Stimulated activated naive CD8-positive, alpha-beta T cell treated with anti-CD3 and anti-CD28 coated beads, Interleukin-15, Interleukin-2, amounts not matched to agents 100 U/mL and 50 U/mL, for 24 hours (primary cell): ENCODE measurements at regions not wholly inside any gene's neighbourhood (a gene's known extent, or its start where the extent isn't known, plus 50 kb on each side); places are given as distances from the start of the nearest gene placed in this dataset.

Experiments
- ATAC-seq: fragments of 150-1000 bp; cut with Tn5 transposase; one replicate; pipeline ENCODE4 v1.10.0; 2021
- DNase-seq: peaks from one replicate; pipeline ENCODE4 v3.0.0; 2021

DNA sequence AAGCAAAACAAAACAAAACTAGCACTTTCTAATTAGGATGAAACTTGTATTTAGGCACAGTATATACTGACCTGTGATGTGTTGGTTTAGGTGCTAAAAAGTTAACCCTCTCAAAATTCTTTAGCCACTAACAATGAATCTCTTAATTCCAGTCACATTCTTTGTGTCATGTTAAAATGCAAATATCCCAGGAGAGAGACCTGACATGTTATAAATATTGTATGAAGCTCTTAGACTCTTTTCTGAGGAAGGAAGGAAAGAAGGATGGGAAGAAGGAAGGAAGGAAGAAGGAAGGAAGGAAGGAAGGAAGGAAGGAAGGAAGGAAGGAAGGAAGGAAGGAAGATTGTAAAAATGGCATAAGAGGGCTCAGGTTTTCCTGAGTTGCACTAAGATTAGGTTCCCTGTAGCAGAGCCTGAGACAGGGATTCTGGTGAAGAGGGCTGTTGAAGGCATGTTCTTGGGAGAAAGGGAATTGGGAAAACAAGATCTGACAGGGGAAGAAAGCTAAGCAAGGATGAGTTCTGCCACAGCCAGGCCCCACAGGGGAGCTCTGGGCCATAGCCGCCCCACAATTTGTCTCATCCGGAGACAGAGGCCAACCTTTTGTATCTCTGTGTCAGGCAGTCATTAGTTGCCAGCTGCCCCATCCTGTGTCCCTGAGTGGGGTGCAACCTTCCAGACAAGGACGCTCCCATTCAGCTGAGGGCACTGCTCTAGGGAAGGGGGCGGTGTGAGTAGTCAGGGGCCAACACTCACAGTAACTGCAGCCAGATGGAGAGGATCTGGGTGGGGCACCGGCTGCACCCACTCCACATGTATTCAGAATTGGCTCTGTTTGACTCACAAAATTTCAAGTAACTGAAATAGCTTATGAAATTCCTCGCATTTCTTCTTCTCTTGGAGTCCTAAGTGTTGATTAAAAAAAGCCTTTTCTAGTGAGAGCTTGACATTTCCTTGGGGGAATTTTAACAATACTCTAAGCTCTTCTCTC lies 189.3 kb upstream of the ARG1 start:
- ATAC-seq: no peak
- DNase-seq: no peak

DNA sequence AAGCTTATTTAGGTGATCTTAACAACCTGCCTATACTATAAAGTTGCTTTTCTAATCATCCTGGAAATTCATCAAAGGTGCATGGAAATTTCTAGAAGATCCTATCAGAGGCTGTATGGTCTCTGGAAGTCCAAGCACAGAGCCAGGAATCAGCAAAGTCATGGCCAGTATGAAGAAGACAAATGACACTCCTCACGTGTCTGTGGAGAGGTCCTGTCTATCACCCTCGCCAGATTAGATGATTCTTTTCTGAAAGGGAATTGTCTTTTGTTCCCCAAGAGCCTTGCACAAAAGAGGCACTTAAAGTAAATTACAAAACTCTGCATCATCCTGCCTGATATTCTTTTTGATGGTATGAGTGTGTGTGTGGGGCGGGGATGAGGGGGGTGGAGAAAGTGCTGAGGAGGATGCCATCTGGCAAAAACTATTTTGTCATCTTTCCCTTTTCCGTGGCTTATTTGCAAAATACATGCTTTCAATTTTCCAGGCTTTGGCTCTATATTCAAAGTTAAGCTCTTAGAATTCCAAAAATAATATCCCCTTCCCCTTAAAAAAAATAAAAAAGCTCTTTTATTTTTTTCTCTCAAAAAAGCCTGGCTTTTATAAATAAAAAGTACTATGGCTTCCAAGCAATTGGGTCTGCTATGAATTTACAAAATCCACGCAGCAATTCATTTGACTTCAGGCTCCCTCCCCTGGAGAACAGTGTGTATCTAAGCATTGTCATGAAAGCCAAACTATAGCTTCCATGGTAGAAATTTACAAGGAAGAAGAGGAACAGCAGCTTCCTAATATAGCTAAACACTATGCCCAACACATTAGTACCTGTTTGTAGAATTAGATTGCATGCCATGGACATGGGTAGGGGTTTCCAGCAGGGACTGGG lies 185.2 kb upstream of the ARG1 start:
- ATAC-seq (no peak), DNase-seq (no peak)

DNA sequence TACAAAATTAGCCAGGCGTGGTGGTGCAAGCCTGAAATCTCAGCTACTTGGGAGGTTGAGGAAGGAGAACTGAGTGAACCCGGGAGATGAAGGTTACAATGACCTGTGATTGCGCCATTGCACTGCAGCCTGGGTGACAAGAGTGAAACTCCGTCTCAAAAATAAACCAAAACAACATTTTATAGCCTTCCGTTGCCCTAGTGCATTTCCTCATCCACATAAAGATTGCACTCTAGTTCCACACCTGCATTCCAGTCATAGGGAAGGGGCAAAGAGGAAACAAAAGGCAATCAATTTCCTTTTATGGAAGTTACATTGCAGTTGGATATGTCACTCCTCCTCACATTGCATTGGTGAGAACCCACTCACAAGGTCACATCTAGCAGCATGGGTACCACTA lies 182.7 kb upstream of the ARG1 start:
- DNase-seq: no peak
- no peak for ATAC-seq

DNA sequence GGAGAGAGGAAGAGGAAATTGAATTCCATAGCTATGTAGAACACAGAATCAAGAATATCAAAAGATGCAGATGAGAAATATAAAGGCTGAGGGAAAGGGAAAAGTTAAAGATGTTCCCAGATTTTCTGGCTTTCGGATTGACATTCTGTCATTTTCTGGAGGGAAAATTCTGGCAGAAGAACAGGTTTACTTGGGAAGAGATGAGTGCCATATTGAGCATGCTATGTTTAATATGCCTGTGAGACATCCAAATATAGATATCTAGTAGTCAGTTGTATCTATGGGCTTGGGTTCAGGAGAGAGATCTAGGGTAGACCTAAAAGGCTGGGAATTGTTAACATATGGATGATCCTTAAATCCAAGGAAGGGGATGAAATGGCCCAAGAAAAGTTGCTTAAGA lies 181.9 kb upstream of the ARG1 start:
- no peak for ATAC-seq
- no peak for DNase-seq

DNA sequence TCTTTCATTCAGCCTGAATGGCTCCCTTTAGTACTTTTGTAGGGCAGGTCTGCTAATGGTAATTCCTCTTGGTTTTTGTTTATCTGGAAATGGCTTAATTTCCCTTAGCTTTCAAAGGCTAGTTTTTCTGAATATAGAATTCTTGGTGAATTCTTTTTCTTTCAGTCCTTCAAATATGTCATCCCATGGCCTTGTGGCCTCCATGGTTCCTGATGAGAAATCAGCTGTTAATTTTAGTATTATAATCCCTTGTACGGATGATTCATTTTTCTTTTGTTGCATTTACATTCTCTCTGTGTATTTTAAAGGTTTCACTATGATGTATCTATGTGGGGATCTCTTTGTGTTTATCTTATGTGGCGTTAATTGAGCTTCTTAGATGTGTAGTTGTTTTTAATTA lies 179.6 kb upstream of the ARG1 start:
- ATAC-seq: no peak
- no peak for DNase-seq

DNA sequence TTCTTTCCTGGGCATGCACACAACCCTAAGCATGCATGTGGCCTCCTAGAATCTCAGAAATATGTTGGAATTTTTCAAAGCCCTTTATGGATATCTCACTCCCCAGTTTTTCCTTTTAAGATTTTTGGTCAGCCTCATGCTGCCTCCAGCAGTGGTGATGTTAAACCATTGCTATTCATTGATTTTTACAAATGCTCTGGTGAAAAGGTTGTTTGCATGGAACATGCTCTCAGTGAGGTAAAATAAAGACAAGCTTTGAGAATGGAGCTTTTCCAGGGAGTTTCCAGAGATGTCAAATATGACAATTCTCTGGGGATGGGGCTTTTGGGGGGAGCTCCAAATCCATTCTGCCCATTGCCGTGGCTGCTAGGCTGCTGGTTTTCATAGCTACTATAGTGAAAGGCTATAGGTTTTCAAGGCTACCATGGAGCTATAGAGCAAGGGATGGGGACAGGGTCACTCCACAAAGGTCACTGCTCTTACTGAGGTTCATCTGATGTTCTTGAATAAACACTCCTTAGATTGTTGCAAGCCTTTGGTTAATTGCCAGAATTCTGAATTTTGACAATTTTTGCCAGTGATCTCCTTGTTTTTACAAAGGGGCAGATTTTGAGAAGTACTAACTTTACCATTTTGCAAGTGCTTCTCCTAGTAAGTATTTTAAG lies 178.1 kb upstream of the ARG1 start:
- DNase-seq: no peak
- ATAC-seq: no peak

DNA sequence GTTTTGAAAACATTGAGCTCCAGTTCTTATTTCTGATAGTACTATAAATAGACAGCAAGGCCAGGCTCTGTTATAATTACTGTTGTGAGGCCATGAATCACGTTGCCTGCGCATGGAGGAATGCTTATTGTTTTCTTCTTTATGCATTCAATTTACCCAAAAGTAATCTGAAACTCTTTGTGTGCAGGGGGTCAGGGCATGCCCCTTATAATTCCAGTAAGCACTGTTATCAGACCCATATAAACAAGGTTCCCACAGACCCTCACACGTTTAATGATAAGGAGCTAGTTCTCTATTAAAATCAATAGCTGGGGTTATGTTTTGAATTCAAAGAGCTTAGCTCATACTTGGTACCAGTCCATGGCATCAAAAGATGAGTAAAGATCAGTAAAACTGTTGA lies 174.8 kb upstream of the ARG1 start:
- DNase-seq (no peak), ATAC-seq (no peak)

DNA sequence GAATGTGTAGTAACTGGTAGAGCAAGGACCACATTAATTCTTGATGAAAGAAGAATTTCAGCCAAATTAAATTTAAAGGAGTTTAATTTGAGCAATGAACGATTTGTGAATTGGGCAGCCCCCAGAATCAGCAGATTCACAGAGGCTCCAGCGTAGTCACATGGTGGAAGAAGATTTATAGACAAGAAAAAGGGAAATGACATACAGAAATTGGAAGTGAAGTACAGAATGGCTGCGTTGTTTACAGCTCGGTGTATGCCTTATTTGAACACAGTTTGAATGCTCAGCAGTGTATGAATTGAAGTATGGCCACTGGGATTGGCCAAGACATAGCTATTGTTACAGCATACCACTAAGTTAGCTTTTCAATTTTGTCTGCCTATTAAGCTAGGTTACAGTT lies 173.6 kb upstream of the ARG1 start:
- ATAC-seq (no peak), DNase-seq (no peak)

DNA sequence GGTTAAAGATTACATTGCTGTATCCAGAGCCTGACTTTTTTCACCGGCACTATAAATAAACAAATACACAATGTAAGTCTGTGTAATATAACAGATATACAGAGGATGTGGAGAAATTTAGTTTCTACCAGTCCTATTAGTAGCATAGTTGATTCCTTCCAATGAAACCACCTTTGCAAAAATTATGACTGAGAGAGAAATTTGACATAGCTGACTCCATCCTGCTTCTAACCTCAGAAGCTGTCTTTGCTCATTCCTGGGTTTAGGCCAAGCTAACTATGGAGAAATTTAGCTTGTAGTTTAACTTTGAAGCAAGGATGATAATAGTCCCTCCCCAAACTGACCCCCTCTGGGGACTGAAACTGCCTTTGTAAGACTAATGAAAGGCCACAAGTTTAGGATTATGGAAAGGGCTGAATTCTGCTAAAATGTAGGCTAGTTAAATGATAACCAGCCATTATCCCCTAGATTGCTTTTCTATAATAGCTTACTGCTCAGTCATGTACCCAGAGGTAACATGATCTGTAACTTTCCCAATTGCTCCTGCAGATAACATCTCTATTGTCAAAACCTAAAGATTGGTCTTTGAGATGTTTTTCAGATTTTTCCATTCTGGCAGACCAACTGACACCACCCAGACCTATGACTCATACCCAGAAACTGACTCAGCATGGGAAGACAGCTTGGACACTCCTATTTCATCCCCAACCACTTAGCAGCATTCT lies 172.8 kb upstream of the ARG1 start:
- ATAC-seq: peak; percentile 80
- no peak for DNase-seq

DNA sequence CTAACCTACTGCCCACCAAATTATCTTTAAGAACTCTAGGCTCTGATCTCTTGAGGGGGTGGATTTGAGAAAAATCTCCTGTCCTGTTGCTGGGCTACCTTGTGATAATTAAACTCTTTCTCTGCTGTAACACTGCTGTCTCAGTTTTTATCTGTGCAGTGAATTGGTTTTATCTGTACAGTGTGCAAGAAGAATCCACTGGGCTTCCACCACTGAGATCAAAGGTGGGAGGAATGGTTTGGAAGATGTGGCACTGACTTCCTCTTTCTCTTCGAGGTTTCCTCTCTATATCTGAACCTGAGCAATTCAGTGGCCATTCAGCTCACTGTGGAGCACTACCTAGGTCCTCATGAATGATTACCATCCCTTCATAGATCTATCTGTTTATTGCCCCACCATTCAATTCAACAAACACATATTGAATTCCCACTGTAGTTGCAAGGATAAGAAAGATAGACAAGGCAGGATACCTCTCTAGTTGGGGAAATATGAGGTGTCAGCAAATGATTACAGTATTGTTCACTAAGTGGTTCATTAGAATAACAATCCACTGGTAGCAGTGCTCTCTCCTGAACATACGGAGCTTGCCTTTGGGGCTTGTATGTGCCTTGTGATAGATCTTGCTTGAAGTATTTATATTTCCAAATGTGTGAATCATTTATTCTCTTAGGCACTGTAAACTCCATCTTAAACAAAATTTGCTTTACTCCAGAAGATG lies 172.1 kb upstream of the ARG1 start:
- no peak for ATAC-seq
- no peak for DNase-seq

DNA sequence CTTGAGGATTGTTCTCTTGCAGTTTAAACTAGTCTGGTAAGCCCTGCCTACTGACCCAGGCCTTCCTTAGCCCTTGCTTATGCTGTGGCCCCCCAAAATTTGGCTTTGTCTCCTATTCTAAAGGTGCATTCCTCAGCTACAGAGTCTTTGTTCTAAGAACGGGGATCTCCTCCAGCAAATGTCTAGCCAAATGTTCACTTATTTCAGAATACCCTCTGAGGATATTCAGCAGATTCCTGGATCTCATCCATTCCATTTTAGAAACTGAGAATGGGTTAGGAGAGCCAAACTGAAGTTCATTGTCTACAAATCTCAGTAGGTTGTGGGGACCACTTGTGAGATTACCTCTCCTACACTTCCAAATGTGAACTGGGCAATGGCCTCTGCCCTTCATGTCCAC lies 164.2 kb upstream of the ARG1 start:
- no peak for DNase-seq
- ATAC-seq: no peak

DNA sequence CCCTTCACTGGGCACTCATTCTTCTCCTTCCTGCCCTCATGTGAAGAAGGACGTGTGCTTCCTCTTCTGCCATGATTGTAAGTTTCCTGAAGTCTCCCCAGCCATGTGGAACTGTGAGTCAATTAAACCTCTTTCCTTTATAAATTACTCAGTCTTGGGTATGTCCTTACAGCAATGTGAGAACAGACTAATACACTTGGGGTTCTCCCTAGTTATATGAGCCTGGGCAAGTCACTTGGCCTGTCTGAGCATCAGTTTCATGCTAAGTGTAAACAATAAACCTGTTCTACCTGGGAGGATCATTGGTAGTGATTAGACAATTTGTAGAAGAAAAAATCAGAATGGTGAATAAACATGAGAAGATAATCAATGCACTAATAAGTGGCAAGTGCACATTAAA lies 162.2 kb upstream of the ARG1 start:
- no peak for DNase-seq
- ATAC-seq: no peak

DNA sequence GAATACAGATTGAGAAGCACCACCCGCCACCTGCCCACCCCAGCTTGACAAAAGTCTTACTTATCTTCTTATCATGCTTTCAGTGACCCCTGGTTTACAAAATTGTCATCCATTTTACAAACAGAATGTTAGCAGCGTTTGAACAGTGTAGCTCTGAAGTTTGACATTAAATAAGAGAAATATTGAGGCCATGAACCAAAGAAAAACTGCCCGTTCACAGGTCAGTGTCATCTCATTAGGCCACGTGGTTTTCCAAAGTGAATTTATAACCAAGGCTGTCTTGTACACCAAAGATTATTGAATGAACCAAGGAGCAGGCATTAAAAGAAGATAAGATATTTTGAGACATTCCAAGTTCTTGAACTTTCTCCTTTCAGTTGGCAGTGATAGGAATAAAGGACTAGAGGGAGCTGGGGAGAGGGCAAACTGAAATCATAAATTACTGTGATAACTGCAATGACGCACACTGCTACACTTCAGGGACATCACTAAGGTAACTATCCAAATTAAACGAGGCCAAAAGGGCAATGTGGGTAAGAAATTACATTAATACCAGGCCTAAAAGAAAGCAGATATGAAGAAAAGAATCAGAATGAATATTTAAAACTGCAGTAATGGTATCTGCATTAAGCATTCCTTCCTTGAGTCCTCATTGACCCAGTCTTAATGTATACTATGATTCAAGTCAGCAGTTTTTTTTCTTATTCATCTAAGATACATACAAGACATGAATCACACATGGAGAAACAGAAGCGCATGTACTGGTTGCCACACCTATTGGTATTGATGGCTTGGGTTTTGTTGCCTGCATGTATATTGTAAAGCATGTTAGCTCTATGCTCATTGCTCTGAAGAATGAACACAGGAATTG lies 159.8 kb upstream of the ARG1 start:
- DNase-seq: no peak
- peak; percentile 43 for ATAC-seq

DNA sequence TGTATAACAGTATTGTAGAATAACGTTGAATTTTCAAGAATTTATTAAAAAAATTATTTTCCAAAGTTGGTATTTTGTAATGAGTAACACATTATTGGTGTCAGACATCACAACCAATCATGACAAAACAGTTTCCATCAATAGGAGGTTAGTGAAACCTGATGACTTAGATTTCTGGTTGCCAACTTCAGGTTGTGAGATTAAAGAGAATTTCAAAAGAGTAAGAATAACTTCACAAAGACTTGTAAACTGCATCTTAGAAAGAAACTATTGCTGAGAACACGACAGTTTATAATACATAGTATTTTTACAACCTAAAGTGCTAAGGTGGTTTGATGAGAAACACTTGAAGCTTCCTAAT lies 159.2 kb upstream of the ARG1 start:
- ATAC-seq (no peak), DNase-seq (no peak)

DNA sequence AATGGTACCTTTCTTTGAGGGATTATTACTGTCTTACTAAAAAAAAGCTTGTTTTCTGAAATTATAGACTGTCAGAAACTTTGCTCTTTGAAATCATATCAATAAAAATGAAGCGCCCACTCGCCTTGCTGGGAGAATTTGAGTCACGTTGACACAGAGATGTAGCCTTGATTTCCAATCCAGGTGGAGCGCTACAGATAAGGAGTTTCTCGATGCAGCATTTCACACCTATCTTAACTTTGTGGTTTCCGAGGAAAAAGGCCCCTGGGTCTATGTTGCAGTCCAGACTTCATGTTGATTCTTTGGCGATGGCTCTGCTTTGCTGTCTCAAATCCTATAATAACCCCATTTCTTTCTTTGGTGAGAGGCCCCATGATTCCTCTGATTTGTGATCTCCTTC lies 158.1 kb upstream of the ARG1 start:
- no peak for ATAC-seq
- no peak for DNase-seq

DNA sequence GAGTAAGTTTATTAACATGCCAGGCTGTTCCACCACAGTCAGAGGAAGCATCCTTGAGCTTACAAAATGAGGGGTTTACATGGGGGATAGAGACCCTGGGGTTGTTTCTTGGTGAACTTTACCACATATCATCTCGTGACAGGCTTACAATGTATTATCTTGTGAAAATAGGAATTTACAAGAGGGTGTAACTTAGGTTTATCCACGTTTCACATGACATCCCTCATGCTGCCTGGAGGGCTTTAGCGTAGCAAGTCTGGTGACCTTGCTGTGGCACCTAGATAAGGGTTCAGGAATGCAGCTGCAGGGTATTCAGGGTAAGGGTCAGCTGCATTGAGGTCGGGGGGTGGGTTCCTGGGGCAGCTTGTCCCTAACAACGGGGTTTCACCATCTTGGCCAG lies 154.6 kb upstream of the ARG1 start:
- DNase-seq (no peak), ATAC-seq (no peak)

DNA sequence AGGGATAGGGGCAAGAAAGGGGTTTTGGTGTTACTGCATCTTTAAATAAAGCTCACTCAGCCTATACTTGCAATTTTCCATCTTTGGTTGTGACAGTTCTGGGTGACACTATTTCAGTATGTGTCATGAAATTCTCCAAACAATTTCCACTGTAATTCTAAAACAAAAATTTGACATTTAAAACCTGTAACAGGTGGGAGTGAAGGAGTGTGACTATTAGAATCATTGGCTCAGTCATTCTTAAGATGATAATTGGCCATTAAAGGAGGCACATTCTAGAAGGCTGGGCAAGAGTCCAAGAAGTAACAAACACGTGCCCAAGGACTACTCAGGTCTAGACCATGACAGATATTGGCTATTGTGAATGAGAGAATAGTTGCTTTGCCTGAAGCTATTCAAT lies 153.3 kb upstream of the ARG1 start:
- DNase-seq: no peak
- peak; percentile 76 for ATAC-seq

DNA sequence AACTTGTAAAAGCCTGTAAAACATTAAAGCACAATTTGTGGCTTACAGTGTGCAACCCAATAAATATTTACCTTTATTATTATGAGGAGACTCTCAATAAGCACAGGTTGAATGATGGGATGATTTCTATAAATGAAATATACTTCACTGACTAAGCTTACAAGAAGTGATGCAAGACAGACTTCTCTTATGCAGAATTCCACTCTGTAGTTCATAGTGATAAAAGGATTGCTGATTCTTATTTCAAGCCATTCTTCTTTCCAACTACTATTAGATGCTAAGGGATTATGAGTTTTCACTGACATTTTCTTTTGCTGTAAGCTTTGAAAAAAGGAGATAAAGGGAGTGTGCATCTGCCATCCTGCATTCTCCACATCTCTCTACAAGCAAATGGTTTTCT lies 149.0 kb upstream of the ARG1 start:
- ATAC-seq: no peak
- DNase-seq: no peak

DNA sequence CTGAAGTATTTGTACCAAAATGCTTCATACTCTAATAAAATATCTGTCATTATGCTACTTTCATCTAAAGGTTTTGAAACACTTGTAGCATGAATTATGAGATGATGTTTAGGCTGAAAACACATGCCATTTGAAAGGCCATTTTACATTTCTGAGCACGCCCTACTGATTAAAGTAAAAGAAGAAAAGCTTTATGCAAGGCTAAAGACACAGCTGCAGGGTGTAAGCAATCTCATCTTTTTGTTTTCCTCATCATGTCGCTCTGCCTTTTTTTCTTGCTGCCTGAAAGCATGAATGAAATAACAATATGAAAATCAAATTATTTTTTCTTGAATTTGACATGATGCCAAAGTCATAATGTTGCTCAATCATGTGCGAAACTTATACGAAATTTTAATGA lies 148.6 kb upstream of the ARG1 start:
- ATAC-seq (no peak), DNase-seq (no peak)

DNA sequence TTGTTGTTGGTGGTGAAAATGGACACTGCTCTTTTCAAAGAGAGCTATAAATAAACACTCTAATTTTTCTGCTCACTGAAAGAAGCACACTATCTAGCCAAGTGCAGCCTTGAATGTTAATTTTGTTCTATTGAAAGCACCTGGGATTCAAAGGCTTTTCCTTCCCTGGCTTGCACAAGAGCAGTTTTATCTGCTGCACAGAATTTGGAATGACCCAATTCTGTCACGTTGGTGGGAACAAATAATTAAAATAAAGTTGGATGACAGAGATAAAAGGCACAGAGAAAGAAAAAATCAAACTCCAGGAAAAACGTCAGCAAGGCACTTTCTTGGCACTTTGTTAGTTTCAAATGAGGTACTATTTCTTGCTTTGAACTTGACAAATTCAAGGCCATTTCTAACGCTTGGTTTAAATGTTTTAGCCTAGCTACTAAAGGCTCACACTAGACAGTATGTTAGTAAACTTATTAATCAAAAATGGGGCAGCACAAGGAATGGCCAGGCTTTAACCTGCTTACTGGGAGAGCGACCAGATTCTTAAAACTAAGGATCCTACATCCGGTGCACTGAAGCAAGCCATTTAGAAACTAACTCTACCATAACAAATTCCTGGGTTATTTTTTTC lies 145.5 kb upstream of the ARG1 start:
- DNase-seq (no peak), ATAC-seq (no peak)
